GM12801 (cell line): ENCODE measurements at regions not wholly inside any gene's neighbourhood (a gene's known extent, or its start where the extent isn't known, plus 50 kb on each side); places are given as distances from the start of the nearest gene placed in this dataset.

Experiments used
- CTCF ChIP-seq: IDR thresholded peaks from one replicate; pipeline ENCODE4 v1.5.1; 2011; ENCODE audit warnings: control low read depth; ENCODE audit not compliant: insufficient read length; ENCODE audit errors: extremely low read depth

GRCh38 chr1:111030590-111030989, 66.9 kb upstream of the LRIF1 start:
- peak; percentile 87 for TF ChIP-seq CTCF

- TF ChIP-seq CTCF, result no peak
Measured at GRCh38 chr1:111025109-111025508, 61.4 kb upstream of the LRIF1 start.

- no peak for TF ChIP-seq CTCF
Measured at GRCh38 chr1:111015222-111015621, 51.5 kb upstream of the LRIF1 start.
